ENCODE measurements at regions not wholly inside any gene's neighbourhood (a gene's known extent, or its start where the extent isn't known, plus 50 kb on each side); places are given as distances from the start of the nearest gene placed in this dataset.

DNA sequence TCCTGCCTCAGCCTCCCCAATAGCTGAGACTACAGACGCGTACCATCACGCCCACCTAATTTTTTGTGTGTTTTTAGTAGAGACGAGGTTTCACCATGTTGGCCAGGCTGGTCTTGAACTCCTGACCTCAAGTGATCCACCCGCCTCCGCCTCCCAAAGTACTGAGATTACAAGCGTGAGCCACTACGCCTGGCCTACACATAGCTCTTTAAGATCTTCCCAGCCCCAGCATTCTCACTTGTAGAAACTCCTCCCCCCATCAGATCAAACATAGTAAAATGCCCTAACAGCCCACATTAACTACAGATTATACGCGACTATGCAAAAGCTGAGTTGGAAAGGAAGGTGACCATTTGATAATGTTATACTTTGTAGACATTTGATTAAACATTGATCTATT lies 634.8 kb downstream of the MATN1 start (continued):
- TF ChIP-seq ETV6 (conservative IDR thresholded peaks at IDR 0.05 in 1 of 2, IDR thresholded peaks at IDR 0.05 in 1 of 2; ENCODE audit: borderline replicate concordance in 1 of 2, low read depth in 1 of 2): no peak
- no peak for TF ChIP-seq SREBF2 (IDR thresholded peaks at IDR 0.05; ENCODE audit: low read length)
- no peak for TF ChIP-seq SREBF1 (IDR thresholded peaks at IDR 0.05; ENCODE audit: low read length)
- no peak for TF ChIP-seq EZH2 (IDR thresholded peaks at IDR 0.05; ENCODE audit: borderline replicate concordance, control insufficient read depth, low read depth, low read length)

DNA sequence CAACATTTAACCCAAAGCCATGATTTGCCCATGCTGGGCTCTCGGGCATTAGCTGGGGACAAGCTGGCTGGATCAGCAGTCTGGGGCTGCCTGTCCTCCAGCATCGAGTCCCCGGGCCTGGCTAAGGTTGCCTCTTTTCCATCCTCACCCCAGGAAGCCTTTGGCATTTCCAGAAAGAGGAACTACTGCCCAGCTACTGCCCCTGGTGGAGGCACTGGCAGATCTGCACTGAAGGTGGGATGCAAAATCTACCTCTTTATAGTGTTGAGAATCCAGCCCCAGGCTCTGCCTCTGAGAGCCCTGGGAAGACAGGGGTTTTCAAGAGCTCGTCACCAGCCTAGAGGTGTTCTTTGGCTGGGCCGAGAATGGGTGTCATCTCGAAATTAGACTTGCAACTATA lies 635.9 kb downstream of the MATN1 start:
- Histone ChIP-seq H3K36me3 (ENCODE audit: control insufficient read depth in 2 of 2, insufficient read depth in 2 of 2, low read length in 1 of 2) (no peaks in the 10 kb centered on the region), H3K4me1 (ENCODE audit: control insufficient read depth, insufficient read depth, low read length) (no peaks in the 10 kb centered on the region), H3K4me3 (no peak overlapping the region), H3K9ac (ENCODE audit: control insufficient read depth, insufficient read depth, low read length) (no peak overlapping the region), H3K27ac (ENCODE audit: control insufficient read depth, insufficient read depth) (no peak overlapping the region), H4K20me1 (ENCODE audit: control insufficient read depth, insufficient read depth) (no peaks in the 10 kb centered on the region), H3K4me2 (ENCODE audit: control insufficient read depth, insufficient read depth) (no peak overlapping the region), H3K27me3 (replicated peaks in 1 of 2; ENCODE audit: control insufficient read depth in 2 of 2, insufficient read depth in 2 of 2, low read length in 1 of 2) (peaks cover 0 to 3% of the 10 kb centered on the region in 2 experiments; a peak in 1 of 4 replicates), H3K9me3 (replicated peaks; ENCODE audit: control insufficient read depth, insufficient read depth, low read length) (peaks cover 2% of the 10 kb centered on the region; the same call in 1 of the 3 replicates), H2AFZ (ENCODE audit: control insufficient read depth, low read depth, low read length) (no peak overlapping the region), H3K79me2 (ENCODE audit: control insufficient read depth, insufficient read depth, low read length) (no peaks in the 10 kb centered on the region)
- BruUV-seq (replicated peaks): no TSS peak
- CTCF ChIA-PET: interaction anchor here (0.6 kb wide), 1 partner anchor 133 kb away, joined by 3 read pairs; no protein-coding TSS in a partner anchor
- POLR2A ChIA-PET: no interaction called here
- WGBS (ENCODE audit: insufficient coverage, insufficient replicate concordance, low lambda C conversion rate, missing lambda C conversion rate): 0% methylated on average over 6 of the region's 6 CpGs
- FAIRE-seq (no peak), ATAC-seq (no peak), DNase-seq (ENCODE audit: low read depth, low spot score) (no peak)
- RAD21 ChIA-PET (ENCODE audit: unreplicated experiment): no interaction called here
- SMC1A ChIA-PET (ENCODE audit: uncharacterized antibody, unreplicated experiment): interaction anchor here (0.7 kb wide), 2 partner anchors 833 to 1174 kb away, joined by 3 read pairs; no protein-coding TSS in a partner anchor
- in situ Hi-C loops (cut with MboI) (no loop called here), intact Hi-C loops (cut with micrococcal nuclease; ENCODE audit: unreplicated experiment) (no loop called here)
- TF ChIP-seq YY1 (IDR thresholded peaks at IDR 0.05; ENCODE audit: low read depth, low read length) (no peak), ZNF622 (IDR thresholded peaks at IDR 0.05) (no peak), JUND (IDR thresholded peaks at IDR 0.05; ENCODE audit: low read depth, low read length) (no peak), RB1 (IDR thresholded peaks at IDR 0.05; ENCODE audit: borderline replicate concordance) (no peak), ZBED1 (IDR thresholded peaks at IDR 0.05; ENCODE audit: borderline replicate concordance) (no peak), EP300 (IDR thresholded peaks at IDR 0.05; ENCODE audit: borderline replicate concordance in 1 of 2, control insufficient read depth in 1 of 2, low read depth in 2 of 2, low read length in 2 of 2) (no peak), LARP7 (IDR thresholded peaks at IDR 0.05) (no peak), MXI1 (IDR thresholded peaks at IDR 0.05; ENCODE audit: low read depth, low read length) (no peak), TBL1XR1 (IDR thresholded peaks at IDR 0.05; ENCODE audit: low read depth, low read length) (no peak), KDM1A (IDR thresholded peaks at IDR 0.05; ENCODE audit: borderline replicate concordance) (no peak), ZNF384 (IDR thresholded peaks at IDR 0.05; ENCODE audit: borderline replicate concordance, low read depth, low read length) (no peak), POLR2A (IDR thresholded peaks at IDR 0.05; ENCODE audit: low read depth, low read length) (no peak), TCF7 (IDR thresholded peaks at IDR 0.05; ENCODE audit: borderline replicate concordance) (no peak), GATAD2B (conservative IDR thresholded peaks at IDR 0.05; ENCODE audit: low read depth) (no peak), POU2F2 (IDR thresholded peaks at IDR 0.05; ENCODE audit: borderline replicate concordance, low read depth, low read length) (no peak)
- TF ChIP-seq, protein P1, sequence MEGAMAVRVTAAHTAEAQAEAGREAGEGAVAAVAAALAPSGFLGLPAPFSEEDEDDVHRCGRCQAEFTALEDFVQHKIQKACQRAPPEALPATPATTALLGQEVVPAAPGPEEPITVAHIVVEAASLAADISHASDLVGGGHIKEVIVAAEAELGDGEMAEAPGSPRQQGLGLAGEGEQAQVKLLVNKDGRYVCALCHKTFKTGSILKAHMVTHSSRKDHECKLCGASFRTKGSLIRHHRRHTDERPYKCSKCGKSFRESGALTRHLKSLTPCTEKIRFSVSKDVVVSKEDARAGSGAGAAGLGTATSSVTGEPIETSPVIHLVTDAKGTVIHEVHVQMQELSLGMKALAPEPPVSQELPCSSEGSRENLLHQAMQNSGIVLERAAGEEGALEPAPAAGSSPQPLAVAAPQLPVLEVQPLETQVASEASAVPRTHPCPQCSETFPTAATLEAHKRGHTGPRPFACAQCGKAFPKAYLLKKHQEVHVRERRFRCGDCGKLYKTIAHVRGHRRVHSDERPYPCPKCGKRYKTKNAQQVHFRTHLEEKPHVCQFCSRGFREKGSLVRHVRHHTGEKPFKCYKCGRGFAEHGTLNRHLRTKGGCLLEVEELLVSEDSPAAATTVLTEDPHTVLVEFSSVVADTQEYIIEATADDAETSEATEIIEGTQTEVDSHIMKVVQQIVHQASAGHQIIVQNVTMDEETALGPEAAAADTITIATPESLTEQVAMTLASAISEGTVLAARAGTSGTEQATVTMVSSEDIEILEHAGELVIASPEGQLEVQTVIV (IDR thresholded peaks at IDR 0.05; ENCODE audit: borderline replicate concordance, partially characterized antibody): no peak
- TF ChIP-seq, protein P2, sequence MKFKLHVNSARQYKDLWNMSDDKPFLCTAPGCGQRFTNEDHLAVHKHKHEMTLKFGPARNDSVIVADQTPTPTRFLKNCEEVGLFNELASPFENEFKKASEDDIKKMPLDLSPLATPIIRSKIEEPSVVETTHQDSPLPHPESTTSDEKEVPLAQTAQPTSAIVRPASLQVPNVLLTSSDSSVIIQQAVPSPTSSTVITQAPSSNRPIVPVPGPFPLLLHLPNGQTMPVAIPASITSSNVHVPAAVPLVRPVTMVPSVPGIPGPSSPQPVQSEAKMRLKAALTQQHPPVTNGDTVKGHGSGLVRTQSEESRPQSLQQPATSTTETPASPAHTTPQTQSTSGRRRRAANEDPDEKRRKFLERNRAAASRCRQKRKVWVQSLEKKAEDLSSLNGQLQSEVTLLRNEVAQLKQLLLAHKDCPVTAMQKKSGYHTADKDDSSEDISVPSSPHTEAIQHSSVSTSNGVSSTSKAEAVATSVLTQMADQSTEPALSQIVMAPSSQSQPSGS (IDR thresholded peaks at IDR 0.05; ENCODE audit: low read length): no peak
